Sigmoid colon (tissue), 4 donors: ENCODE measurements at regions not wholly inside any gene's neighbourhood (a gene's known extent, or its start where the extent isn't known, plus 50 kb on each side); places are given as distances from the start of the nearest gene placed in this dataset.

ENCODE experiments used
- CTCF ChIP-seq, 4 experiments: fragments of 450-650 bp in 3 of 4; fragments of 200-600 bp in 1 of 4; IDR thresholded peaks; one replicate each; pipeline ENCODE4 v1.5.1; 2016 to 2019; ENCODE audit warnings: antibody characterized with exemption in 4 of 4, mild to moderate bottlenecking in 3 of 4, moderate library complexity in 2 of 4
- EP300 ChIP-seq, 4 donors: sonication (generic); formaldehyde crosslinking; IDR thresholded peaks; one replicate each; pipeline ENCODE4 v1.6.1; 2017; ENCODE audit warnings: antibody characterized with exemption in 4 of 4
- POLR2A ChIP-seq, 2 donors: fragments of 450-650 bp; IDR thresholded peaks; one replicate each; pipeline ENCODE4 v1.6.1; 2016; ENCODE audit warnings: antibody characterized with exemption in 2 of 2, mild to moderate bottlenecking in 2 of 2, moderate library complexity in 2 of 2

DNA sequence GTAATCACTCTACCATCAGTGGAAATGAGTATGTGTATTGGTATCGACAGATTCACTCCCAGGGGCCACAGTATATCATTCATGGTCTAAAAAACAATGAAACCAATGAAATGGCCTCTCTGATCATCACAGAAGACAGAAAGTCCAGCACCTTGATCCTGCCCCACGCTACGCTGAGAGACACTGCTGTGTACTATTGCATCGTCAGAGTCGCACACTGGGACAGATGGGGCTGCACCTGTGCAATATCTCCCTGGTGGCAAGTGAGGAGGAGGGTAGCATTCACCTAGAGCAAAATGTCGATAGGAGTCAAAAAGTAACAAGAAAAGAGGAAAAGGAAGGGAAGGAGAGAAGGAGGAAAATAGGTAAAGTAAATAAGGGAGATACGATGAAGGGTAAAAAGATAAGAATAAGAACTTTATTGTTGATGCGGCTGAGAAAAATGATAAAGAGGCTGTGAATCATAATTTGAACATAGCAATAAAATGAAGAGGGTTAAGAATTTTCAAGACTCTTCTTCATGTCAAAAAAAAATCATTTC lies 450.5 kb upstream of the OR4E1 start:
- TF ChIP-seq CTCF (IDR thresholded peaks at IDR 0.05) (no peak), EP300 (IDR thresholded peaks at IDR 0.05) (no peak), POLR2A (IDR thresholded peaks at IDR 0.05) (no peak)
